GM19455 (cell line): ENCODE measurements at regions not wholly inside any gene's neighbourhood (a gene's known extent, or its start where the extent isn't known, plus 50 kb on each side); places are given as distances from the start of the nearest gene placed in this dataset.

Experiments used
- ATAC-seq: cut with Tn5 transposase; IDR thresholded peaks from one replicate; pipeline ENCODE4 v1.9.1; 2021; ENCODE audit not compliant: unreplicated experiment

- no peak for ATAC-seq
Observed at GRCh38 chr18:43875511-43875910, 598.2 kb upstream of the SYT4 start.

GRCh38 chr18:43876286-43876685 lies 599.0 kb upstream of the SYT4 start:
- ATAC-seq, result no peak

- ATAC-seq, result no peak
Observed at GRCh38 chr18:43876748-43877147, 599.5 kb upstream of the SYT4 start.

GRCh38 chr18:43877616-43878321 lies 600.5 kb upstream of the SYT4 start:
- ATAC-seq, result no peak

GRCh38 chr18:43879415-43879814 lies 602.1 kb upstream of the SYT4 start:
- ATAC-seq, result no peak

GRCh38 chr18:43882358-43883055 lies 605.2 kb upstream of the SYT4 start:
- no peak for ATAC-seq

- ATAC-seq, result no peak
Observed at GRCh38 chr18:43883886-43884285, 606.6 kb upstream of the SYT4 start.

GRCh38 chr18:43886341-43886740 lies 609.1 kb upstream of the SYT4 start:
- ATAC-seq, result no peak

- no peak for ATAC-seq
Observed at GRCh38 chr18:43887491-43887890, 610.2 kb upstream of the SYT4 start.

GRCh38 chr18:43888598-43888997 lies 611.3 kb upstream of the SYT4 start:
- ATAC-seq, result no peak

- no peak for ATAC-seq
Observed at GRCh38 chr18:43893001-43893637, 615.8 kb upstream of the SYT4 start.

GRCh38 chr18:43904209-43904837 lies 627.0 kb upstream of the SYT4 start:
- ATAC-seq, result no peak

GRCh38 chr18:43914018-43914417 lies 636.7 kb upstream of the SYT4 start:
- no peak for ATAC-seq

GRCh38 chr18:43916984-43917383 lies 639.7 kb upstream of the SYT4 start:
- no peak for ATAC-seq

- ATAC-seq, result no peak
Observed at GRCh38 chr18:43917520-43917919, 640.2 kb upstream of the SYT4 start.

GRCh38 chr18:43919551-43919950 lies 642.3 kb upstream of the SYT4 start:
- ATAC-seq, result no peak

GRCh38 chr18:43931439-43931838 lies 654.1 kb upstream of the SYT4 start:
- ATAC-seq, result no peak

- no peak for ATAC-seq
Observed at GRCh38 chr18:43932140-43932539, 654.9 kb upstream of the SYT4 start.

- no peak for ATAC-seq
Observed at GRCh38 chr18:43933177-43933576, 655.9 kb upstream of the SYT4 start.

GRCh38 chr18:43934322-43934721 lies 657.0 kb upstream of the SYT4 start:
- ATAC-seq, result no peak

- ATAC-seq, result no peak
Observed at GRCh38 chr18:43934781-43935471, 657.6 kb upstream of the SYT4 start.
